A673 (cell line): ENCODE measurements at regions not wholly inside any gene's neighbourhood (a gene's known extent, or its start where the extent isn't known, plus 50 kb on each side); places are given as distances from the start of the nearest gene placed in this dataset.

Source experiments
- BruUV-seq: library from RNA; stranded (reverse); fragments of 400-500 nt; replicated peaks from 2 replicates; lab custom pipeline; 2021; lab: Mats Ljungman, UMichigan
- CTCF ChIA-PET: fragments of 300-600 bp; sonication (Branson Sonifier 250); formaldehyde crosslinking; loops from one replicate; lab custom pipeline; 2022; ENCODE audit warnings: antibody characterized with exemption; lab: Charles Lee
- POLR2A ChIA-PET: fragments of 300-600 bp; sonication (Branson Sonifier 250); formaldehyde crosslinking; loops from one replicate; lab custom pipeline; 2022; ENCODE audit warnings: antibody characterized with exemption; ENCODE audit not compliant: low non-redundant PET; lab: Charles Lee
- DNase-seq: peaks from one replicate; pipeline ENCODE4 v3.0.0-alpha.2; 2015; ENCODE audit warnings: low spot score
- H3K27ac ChIP-seq: fragments of 200-600 bp; sonication (generic); 2 replicates; pipeline ENCODE4 v1.5.1; 2016; ENCODE audit warnings: mixed run types, low read depth, mild to moderate bottlenecking, mixed read lengths, antibody characterized with exemption, low read length; ENCODE audit not compliant: poor library complexity, severe bottlenecking
- H3K27me3 ChIP-seq: fragments of 200-600 bp; sonication (generic); replicated peaks from 2 replicates; pipeline ENCODE4 v1.6.1; 2017; ENCODE audit warnings: mixed run types, low read depth, mild to moderate bottlenecking, mixed read lengths, antibody characterized with exemption, low read length; ENCODE audit not compliant: insufficient read depth, poor library complexity
- H3K36me3 ChIP-seq: fragments of 200-600 bp; sonication (generic); 2 replicates; pipeline ENCODE4 v1.6.1; 2016; ENCODE audit warnings: mixed run types, mild to moderate bottlenecking, mixed read lengths, antibody characterized with exemption, low read length; ENCODE audit not compliant: insufficient read depth, poor library complexity, severe bottlenecking
- H3K4me1 ChIP-seq: fragments of 200-600 bp; sonication (generic); 2 replicates; pipeline ENCODE4 v1.6.1; 2017; ENCODE audit warnings: mixed run types, mild to moderate bottlenecking, mixed read lengths, antibody characterized with exemption, low read length; ENCODE audit not compliant: insufficient read depth, poor library complexity, severe bottlenecking
- H3K4me3 ChIP-seq: fragments of 200-600 bp; sonication (generic); 2 replicates; pipeline ENCODE4 v1.5.1; 2016; ENCODE audit warnings: low read depth, mixed run types, mild to moderate bottlenecking, mixed read lengths, low read length; ENCODE audit not compliant: poor library complexity, severe bottlenecking
- H3K9me3 ChIP-seq: fragments of 200-600 bp; sonication (generic); 2 replicates; pipeline ENCODE4 v1.6.1; 2016; ENCODE audit warnings: mixed run types, low read depth, mild to moderate bottlenecking, mixed read lengths, antibody characterized with exemption, low read length; ENCODE audit not compliant: poor library complexity, severe bottlenecking
- EZH2 ChIP-seq: fragments of 200-600 bp; sonication (generic); IDR thresholded peaks from 2 replicates; pipeline ENCODE4 v1.6.1; 2017; ENCODE audit warnings: borderline replicate concordance, low read depth, mild to moderate bottlenecking, mixed read lengths, antibody characterized with exemption, low read length; ENCODE audit not compliant: poor library complexity, severe bottlenecking
- intact Hi-C: fragments of 100-400 bp; cut with micrococcal nuclease; formaldehyde crosslinking; loops from one replicate; pipeline ENCODE4 v1.10.0; 2022; ENCODE audit not compliant: unreplicated experiment
- TF ChIP-seq, protein P1 (sequence below): fragments of 300-800, 200-600 bp; sonication (generic); conservative IDR thresholded peaks from 2 replicates; pipeline ENCODE4 v1.5.1; 2017; ENCODE audit warnings: low read depth, mild to moderate bottlenecking, antibody characterized with exemption, low read length, moderate library complexity, mixed read lengths

DNA sequence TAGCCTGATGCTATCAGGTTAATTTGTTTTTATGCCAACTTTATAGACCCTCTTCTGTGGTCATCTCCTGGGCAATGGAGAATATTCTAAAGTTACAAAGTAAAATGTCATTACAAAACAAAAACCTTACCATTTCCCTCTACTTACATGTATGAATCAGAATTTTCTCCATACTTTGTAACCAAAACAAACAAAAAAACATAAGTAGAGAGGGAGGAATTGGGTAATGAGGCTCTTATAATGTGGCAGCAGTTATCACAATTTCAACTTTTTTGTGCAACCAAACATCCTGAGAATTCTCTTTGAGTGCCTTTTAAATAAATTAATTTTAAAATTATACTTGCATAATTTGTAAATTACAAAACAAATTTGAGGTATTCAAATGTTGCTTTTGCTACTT lies 332.8 kb downstream of the TXNL1 start:
- no peaks in the 10 kb centered on the region for H3K4me1 ChIP-seq
- BruUV-seq = no TSS peak
- no peak for DNase-seq

DNA sequence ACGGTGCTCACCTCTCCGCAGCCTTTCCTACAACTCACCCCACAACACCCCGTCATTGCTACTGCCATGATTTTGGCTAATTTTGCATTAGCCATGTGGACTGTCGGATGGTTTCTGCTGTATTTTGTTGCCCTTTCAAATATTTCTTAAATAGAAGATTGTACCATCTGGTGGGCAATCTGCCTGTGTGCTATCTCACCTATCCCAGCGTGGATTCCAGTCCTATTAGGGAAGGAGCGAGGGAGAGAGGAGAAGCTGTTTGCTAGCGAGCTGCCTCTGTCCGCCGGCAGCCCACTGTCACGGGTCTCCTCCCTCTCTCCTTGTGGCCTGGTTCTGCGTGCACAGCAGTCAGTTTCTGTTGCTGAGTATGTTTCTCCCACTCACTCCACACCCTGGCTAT lies 336.2 kb downstream of the TXNL1 start:
- no peak for DNase-seq
- no peaks in the 10 kb centered on the region for H3K9me3 ChIP-seq
- H3K36me3 ChIP-seq = no peaks in the 10 kb centered on the region
- intact Hi-C loops = no loop called here
- H3K4me3 ChIP-seq = no peak overlapping the region
- no peaks in the 10 kb centered on the region for H3K27me3 ChIP-seq
- no peak overlapping the region for H3K27ac ChIP-seq
- H3K4me1 ChIP-seq = peaks cover 6% of the 10 kb centered on the region
- no TSS peak for BruUV-seq
- CTCF ChIA-PET = no interaction called here
- TF ChIP-seq, protein P1, sequence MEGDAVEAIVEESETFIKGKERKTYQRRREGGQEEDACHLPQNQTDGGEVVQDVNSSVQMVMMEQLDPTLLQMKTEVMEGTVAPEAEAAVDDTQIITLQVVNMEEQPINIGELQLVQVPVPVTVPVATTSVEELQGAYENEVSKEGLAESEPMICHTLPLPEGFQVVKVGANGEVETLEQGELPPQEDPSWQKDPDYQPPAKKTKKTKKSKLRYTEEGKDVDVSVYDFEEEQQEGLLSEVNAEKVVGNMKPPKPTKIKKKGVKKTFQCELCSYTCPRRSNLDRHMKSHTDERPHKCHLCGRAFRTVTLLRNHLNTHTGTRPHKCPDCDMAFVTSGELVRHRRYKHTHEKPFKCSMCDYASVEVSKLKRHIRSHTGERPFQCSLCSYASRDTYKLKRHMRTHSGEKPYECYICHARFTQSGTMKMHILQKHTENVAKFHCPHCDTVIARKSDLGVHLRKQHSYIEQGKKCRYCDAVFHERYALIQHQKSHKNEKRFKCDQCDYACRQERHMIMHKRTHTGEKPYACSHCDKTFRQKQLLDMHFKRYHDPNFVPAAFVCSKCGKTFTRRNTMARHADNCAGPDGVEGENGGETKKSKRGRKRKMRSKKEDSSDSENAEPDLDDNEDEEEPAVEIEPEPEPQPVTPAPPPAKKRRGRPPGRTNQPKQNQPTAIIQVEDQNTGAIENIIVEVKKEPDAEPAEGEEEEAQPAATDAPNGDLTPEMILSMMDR = no peak
- TF ChIP-seq EZH2 = no peak
- POLR2A ChIA-PET = no interaction called here

More for the DNA sequence above, 332.8 kb downstream of the TXNL1 start:
- intact Hi-C loops = no loop called here
- POLR2A ChIA-PET = no interaction called here
- Histone ChIP-seq H3K9me3 (no peaks in the 10 kb centered on the region), H3K36me3 (no peaks in the 10 kb centered on the region), H3K4me3 (no peak overlapping the region), H3K27me3 (no peaks in the 10 kb centered on the region), H3K27ac (no peak overlapping the region)
- CTCF ChIA-PET = no interaction called here
- no peak for TF ChIP-seq EZH2
- TF ChIP-seq, protein P1 = no peak

DNA sequence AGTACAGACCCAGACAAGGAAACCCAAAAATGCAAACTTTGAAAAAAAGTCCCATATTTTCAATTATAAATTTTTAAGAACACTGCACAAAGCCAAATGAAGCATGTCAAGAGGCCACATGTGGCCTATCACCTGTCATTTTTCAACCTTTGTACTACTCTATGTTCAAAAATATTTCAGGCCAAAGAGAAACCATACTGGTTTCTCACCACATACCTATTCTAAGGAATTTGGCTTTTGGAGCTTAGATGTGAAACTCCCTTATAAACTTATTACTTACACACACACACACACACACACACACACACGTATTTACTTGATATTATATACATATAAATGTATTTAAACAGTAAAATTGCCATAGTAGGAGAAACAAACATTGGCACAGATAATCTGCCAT lies 338.7 kb downstream of the TXNL1 start:
- TF ChIP-seq, protein P1 = no peak
- TF ChIP-seq EZH2 = no peak
- no peaks in the 10 kb centered on the region for H3K36me3 ChIP-seq
- CTCF ChIA-PET = no interaction called here
- POLR2A ChIA-PET = interaction anchor here (0.5 to 0.7 kb wide), 3 partner anchors 372 to 1969 kb away, joined by 3 to 5 read pairs (median 4); no protein-coding TSS in a partner anchor
- H3K4me3 ChIP-seq = no peak overlapping the region
- no peaks in the 10 kb centered on the region for H3K9me3 ChIP-seq
- no TSS peak for BruUV-seq
- H3K4me1 ChIP-seq = peaks cover 6% of the 10 kb centered on the region
- intact Hi-C loops = no loop called here
- DNase-seq = no peak
- no peaks in the 10 kb centered on the region for H3K27me3 ChIP-seq
- H3K27ac ChIP-seq = no peak overlapping the region
